Neural cell (in vitro differentiated cells): ENCODE measurements at regions not wholly inside any gene's neighbourhood (a gene's known extent, or its start where the extent isn't known, plus 50 kb on each side); places are given as distances from the start of the nearest gene placed in this dataset.
"Not testable (repeated sequence)": the region's sequence is repeated elsewhere in the genome, so short reads cannot be mapped to it uniquely, and the experiment has no call there.

Experiments used
- H2AFZ ChIP-seq: fragments of 200-600, 300-800 bp; sonication (generic), shearing (Covaris generic); 2 replicates; pipeline ENCODE4 v1.6.0; 2014; ENCODE audit warnings: low read depth, mild to moderate bottlenecking, antibody characterized with exemption, low read length, moderate library complexity
- H3F3A ChIP-seq: fragments of 200-600 bp; shearing (Covaris generic); 2 replicates; pipeline ENCODE4 v1.6.1; 2016; ENCODE audit warnings: mild to moderate bottlenecking, moderate library complexity, mixed read lengths, antibody characterized with exemption, low read length; ENCODE audit not compliant: insufficient read depth, poor library complexity, severe bottlenecking
- H3K27ac ChIP-seq: fragments of 200-600, 300-800 bp; sonication (generic), shearing (Covaris generic); 2 replicates; pipeline ENCODE4 v1.5.1; 2014; ENCODE audit warnings: mild to moderate bottlenecking, low read length, moderate library complexity
- H3K27me3 ChIP-seq: fragments of 300-800, 200-600 bp; sonication (generic), shearing (Covaris generic); 2 replicates; pipeline ENCODE4 v1.6.0; 2014; ENCODE audit warnings: mild to moderate bottlenecking, low read depth, low read length, moderate library complexity; ENCODE audit not compliant: insufficient read depth
- H3K36me3 ChIP-seq: fragments of 300-800, 200-600 bp; sonication (generic), shearing (Covaris generic); 2 replicates; pipeline ENCODE4 v1.5.1; 2014; ENCODE audit warnings: mild to moderate bottlenecking, antibody characterized with exemption, low read length, moderate library complexity; ENCODE audit not compliant: insufficient read depth
- H3K4me2 ChIP-seq: fragments of 300-800, 200-600 bp; sonication (generic), shearing (Covaris generic); 2 replicates; pipeline ENCODE4 v1.6.0; 2014; ENCODE audit warnings: mild to moderate bottlenecking, low read length
- H3K4me3 ChIP-seq: fragments of 300-800, 200-600 bp; sonication (generic), shearing (Covaris generic); 2 replicates; pipeline ENCODE4 v1.5.1; 2014; ENCODE audit warnings: mild to moderate bottlenecking, low read length, moderate library complexity
- H3K79me2 ChIP-seq: fragments of 200-600 bp; shearing (Covaris generic); replicated peaks from 2 replicates; pipeline ENCODE4 v1.6.0; 2014; ENCODE audit warnings: mild to moderate bottlenecking, low read length, moderate library complexity; ENCODE audit not compliant: insufficient read depth
- H3K9ac ChIP-seq: fragments of 300-800, 200-600 bp; sonication (generic), shearing (Covaris generic); 2 replicates; pipeline ENCODE4 v1.6.1; 2016; ENCODE audit warnings: mild to moderate bottlenecking, low read length, mixed read lengths
- H3K9me2 ChIP-seq: fragments of 200-600 bp; shearing (Covaris generic); 2 replicates; pipeline ENCODE4 v1.6.1; 2016; ENCODE audit warnings: mild to moderate bottlenecking, low read length, mixed read lengths; ENCODE audit not compliant: insufficient read depth
- H3K9me3 ChIP-seq: fragments of 200-600, 300-800 bp; sonication (generic), shearing (Covaris generic); 2 replicates; pipeline ENCODE4 v1.6.1; 2016; ENCODE audit warnings: mild to moderate bottlenecking, mixed run types, low read length, moderate library complexity, mixed read lengths
- H4K20me1 ChIP-seq: fragments of 200-600 bp; shearing (Covaris generic); 2 replicates; pipeline ENCODE4 v1.6.1; 2016; ENCODE audit warnings: mild to moderate bottlenecking, mixed run types; ENCODE audit not compliant: insufficient read depth
- CTCF ChIP-seq: fragments of 450-650 bp; IDR thresholded peaks from 2 replicates; pipeline ENCODE4 v1.5.1; 2014; ENCODE audit warnings: antibody characterized with exemption, mild to moderate bottlenecking, moderate library complexity; ENCODE audit not compliant: poor library complexity, severe bottlenecking
- EP300 ChIP-seq: fragments of 450-650 bp; conservative IDR thresholded peaks from 2 replicates; pipeline ENCODE4 v1.6.1; 2014; ENCODE audit warnings: antibody characterized with exemption, mild to moderate bottlenecking, moderate library complexity; ENCODE audit not compliant: poor library complexity, severe bottlenecking
- EZH2 ChIP-seq: fragments of 200-600, 300-800 bp; shearing (Covaris generic), sonication (generic); IDR thresholded peaks from 2 replicates; pipeline ENCODE4 v1.6.1; 2014; ENCODE audit warnings: antibody characterized with exemption, low read length, borderline replicate concordance, mild to moderate bottlenecking; ENCODE audit not compliant: insufficient read depth, poor library complexity, severe bottlenecking
- MXI1 ChIP-seq: fragments of 450-650 bp; conservative IDR thresholded peaks from 2 replicates; pipeline ENCODE4 v1.6.1; 2014; ENCODE audit warnings: antibody characterized with exemption, mild to moderate bottlenecking; ENCODE audit not compliant: poor library complexity, severe bottlenecking
- POLR2AphosphoS5 ChIP-seq: IDR thresholded peaks from 2 replicates; pipeline ENCODE4 v1.6.1; 2012
- RAD21 ChIP-seq: fragments of 450-650 bp; conservative IDR thresholded peaks from 2 replicates; pipeline ENCODE4 v1.6.1; 2014; ENCODE audit warnings: antibody characterized with exemption, mild to moderate bottlenecking, moderate library complexity
- REST ChIP-seq: IDR thresholded peaks from 2 replicates; pipeline ENCODE4 v1.6.1; 2012; ENCODE audit warnings: borderline replicate concordance
- SMC3 ChIP-seq: fragments of 450-650 bp; conservative IDR thresholded peaks from 2 replicates; pipeline ENCODE4 v1.6.1; 2014; ENCODE audit warnings: antibody characterized with exemption, mild to moderate bottlenecking, moderate library complexity; ENCODE audit not compliant: poor library complexity
- TAF1 ChIP-seq: IDR thresholded peaks from 2 replicates; pipeline ENCODE4 v1.6.1; 2012; ENCODE audit warnings: low read depth

- not testable (repeated sequence) for H3F3A ChIP-seq, H3K79me2 ChIP-seq, H3K4me2 ChIP-seq, H4K20me1 ChIP-seq, H3K27ac ChIP-seq, H3K27me3 ChIP-seq, H3K4me3 ChIP-seq, H3K9me2 ChIP-seq, H3K9ac ChIP-seq, H3K9me3 ChIP-seq, H3K36me3 ChIP-seq, H2AFZ ChIP-seq
Measured at GRCh38 chr4:18418195-18418898, 396.8 kb upstream of the LCORL start.

GRCh38 chr4:18417651-18418050, 396.1 kb upstream of the LCORL start:
- H3K79me2 ChIP-seq, H3K4me3 ChIP-seq, H4K20me1 ChIP-seq, H3K27me3 ChIP-seq, H3K9me2 ChIP-seq, H3K4me2 ChIP-seq, H3K9ac ChIP-seq, H3F3A ChIP-seq, H3K9me3 ChIP-seq, H3K36me3 ChIP-seq, H3K27ac ChIP-seq, H2AFZ ChIP-seq: not testable (repeated sequence)

- Histone ChIP-seq H3K9me3 (no peaks in the 10 kb centered on the region), H3F3A (no peaks in the 10 kb centered on the region), H3K9ac (no peak overlapping the region), H3K79me2 (no peaks in the 10 kb centered on the region), H3K36me3 (no peaks in the 10 kb centered on the region), H4K20me1 (no peaks in the 10 kb centered on the region), H3K4me3 (no peak overlapping the region), H3K9me2 (no peaks in the 10 kb centered on the region), H3K27me3 (no peaks in the 10 kb centered on the region), H3K4me2 (no peak overlapping the region), H2AFZ (no peak overlapping the region), H3K27ac (no peak overlapping the region)
- TF ChIP-seq TAF1 (no peak), EP300 (no peak), REST (no peak), SMC3 (no peak), RAD21 (no peak), POLR2AphosphoS5 (no peak), CTCF (no peak), MXI1 (no peak), EZH2 (no peak)
Measured at GRCh38 chr4:18406264-18406663, 384.7 kb upstream of the LCORL start.
